ENCODE measurements at regions not wholly inside any gene's neighbourhood (a gene's known extent, or its start where the extent isn't known, plus 50 kb on each side); places are given as distances from the start of the nearest gene placed in this dataset.
A peak's percentile ranks its signal among the peaks of the same experiment; 100 is the strongest.

- no peak for TF ChIP-seq CTCF (IDR thresholded peaks at IDR 0.05)
- Histone ChIP-seq H3K27me3 (no peaks in the 10 kb centered on the region), H3K36me3 (no peaks in the 10 kb centered on the region), H3K9me3 (no peaks in the 10 kb centered on the region), H3K27ac (no peak overlapping the region), H3K4me3 (no peak overlapping the region), H3K4me1 (no peaks in the 10 kb centered on the region)
- DNase-seq (no peak), ATAC-seq (no peak)
- intact Hi-C loops (cut with DNase I): no loop called here
These were observed 298.6 kb downstream of the DIRAS2 start for GRCh38 chr9:90343991-90344390.

GRCh38 chr9:90365666-90366065 is 277.0 kb downstream of the DIRAS2 start:
- Histone ChIP-seq H3K4me1 (no peaks in the 10 kb centered on the region), H3K4me3 (no peak overlapping the region), H3K9me3 (no peaks in the 10 kb centered on the region), H3K27me3 (peaks cover 0 to 11% of the 10 kb centered on the region in 2 donors), H3K36me3 (no peaks in the 10 kb centered on the region), H3K27ac (no peak overlapping the region)
- TF ChIP-seq CTCF (IDR thresholded peaks at IDR 0.05): no peak
- ATAC-seq (no peak), DNase-seq (peak in 2 of 4 donors; percentile 41 to 47)
- intact Hi-C loops (cut with DNase I): no loop called here

GRCh38 chr9:90368241-90368640 is 274.4 kb downstream of the DIRAS2 start:
- DNase-seq (peak in 1 of 4 donors; percentile 6), ATAC-seq (peak; percentile 63)
- no peaks in the 10 kb centered on the region for H3K4me1 ChIP-seq
- H3K9me3 ChIP-seq: no peaks in the 10 kb centered on the region
- intact Hi-C loops (cut with DNase I): no loop called here
- H3K27me3 ChIP-seq: peaks cover 0 to 11% of the 10 kb centered on the region in 2 donors
- H3K27ac ChIP-seq: no peak overlapping the region
- H3K4me3 ChIP-seq: no peak overlapping the region
- no peak for TF ChIP-seq CTCF (IDR thresholded peaks at IDR 0.05)
- H3K36me3 ChIP-seq: no peaks in the 10 kb centered on the region

GRCh38 chr9:90368928-90369327 is 273.7 kb downstream of the DIRAS2 start:
- no peak overlapping the region for H3K4me3 ChIP-seq
- H3K9me3 ChIP-seq: no peaks in the 10 kb centered on the region
- no peaks in the 10 kb centered on the region for H3K36me3 ChIP-seq
- H3K4me1 ChIP-seq: no peaks in the 10 kb centered on the region
- ATAC-seq: no peak
- no peak for DNase-seq
- intact Hi-C loops (cut with DNase I): no loop called here
- TF ChIP-seq CTCF (IDR thresholded peaks at IDR 0.05): no peak
- peaks cover 0 to 11% of the 10 kb centered on the region in 2 donors for H3K27me3 ChIP-seq
- no peak overlapping the region for H3K27ac ChIP-seq

- DNase-seq (no peak), ATAC-seq (no peak)
- no peak overlapping the region for H3K27ac ChIP-seq
- H3K36me3 ChIP-seq: no peaks in the 10 kb centered on the region
- H3K27me3 ChIP-seq: peaks cover 0 to 5% of the 10 kb centered on the region in 2 donors
- H3K9me3 ChIP-seq: no peaks in the 10 kb centered on the region
- intact Hi-C loops (cut with DNase I): no loop called here
- no peak overlapping the region for H3K4me3 ChIP-seq
- no peaks in the 10 kb centered on the region for H3K4me1 ChIP-seq
- no peak for TF ChIP-seq CTCF (IDR thresholded peaks at IDR 0.05)
These were observed 262.9 kb downstream of the DIRAS2 start for GRCh38 chr9:90379771-90380170.
